CD14-positive monocyte (primary cell): ENCODE measurements at regions not wholly inside any gene's neighbourhood (a gene's known extent, or its start where the extent isn't known, plus 50 kb on each side); places are given as distances from the start of the nearest gene placed in this dataset.
A peak's percentile ranks its signal among the peaks of the same experiment; 100 is the strongest.

ENCODE experiments used
- DNase-seq, 3 donors: peaks; one replicate each; pipeline ENCODE4 v3.0.0-alpha.2; 2011 to 2022
- H2AFZ ChIP-seq: 2 replicates; pipeline ENCODE4 v1.6.0; 2012; ENCODE audit warnings: mild to moderate bottlenecking, low read depth, low read length, inconsistent platforms; ENCODE audit not compliant: insufficient read depth, poor library complexity, severe bottlenecking
- H3K27ac ChIP-seq, 2 donors: 1 replicate in 1 of 2; 2 replicates in 1 of 2; pipeline ENCODE4 v1.5.1; 2012 to 2013; ENCODE audit warnings: low read length in 2 of 2, control low read depth in 1 of 2, inconsistent platforms in 1 of 2, low read depth in 1 of 2, mild to moderate bottlenecking in 1 of 2
- H3K27me3 ChIP-seq, 2 donors: one replicate each; pipeline versions ENCODE4 v1.6.0 to v1.6.1; 2011 to 2013; ENCODE audit warnings: low read length in 2 of 2; ENCODE audit not compliant: control insufficient read depth in 2 of 2, insufficient read depth in 2 of 2
- H3K36me3 ChIP-seq, 2 donors: replicated peaks in 1 of 2; 1 replicate in 1 of 2; 2 replicates in 1 of 2; pipeline versions ENCODE4 v1.5.1 to v1.6.1; 2012 to 2013; ENCODE audit warnings: low read length in 2 of 2, control low read depth in 1 of 2, inconsistent platforms in 1 of 2, mild to moderate bottlenecking in 1 of 2; ENCODE audit not compliant: insufficient read depth in 2 of 2, control insufficient read depth in 1 of 2
- H3K4me1 ChIP-seq, 2 donors: 1 replicate in 1 of 2; 2 replicates in 1 of 2; pipeline versions ENCODE4 v1.5.1 to v1.6.1; 2012 to 2013; ENCODE audit warnings: low read length in 2 of 2, control low read depth in 1 of 2, inconsistent platforms in 1 of 2, mild to moderate bottlenecking in 1 of 2, moderate library complexity in 1 of 2; ENCODE audit not compliant: insufficient read depth in 2 of 2, control insufficient read depth in 1 of 2
- H3K4me2 ChIP-seq: replicated peaks from 2 replicates; pipeline ENCODE3; 2012; ENCODE audit warnings: low read length, moderate library complexity, mild to moderate bottlenecking; ENCODE audit not compliant: poor library complexity, severe bottlenecking; ENCODE audit errors: extremely low read depth
- H3K4me3 ChIP-seq, 3 experiments: fragments of 200-600 bp in 1 of 3; sonication (generic) in 1 of 3; replicated peaks in 1 of 3; 1 replicate in 2 of 3; 2 replicates in 1 of 3; pipeline ENCODE4 v1.5.1; 2011 to 2013; ENCODE audit warnings: low read length in 3 of 3, mild to moderate bottlenecking in 3 of 3, control low read depth in 2 of 3, low read depth in 2 of 3, inconsistent platforms in 1 of 3, moderate library complexity in 1 of 3
- H3K79me2 ChIP-seq: 2 replicates; pipeline ENCODE4 v1.6.0; 2012; ENCODE audit warnings: mild to moderate bottlenecking, control low read depth, inconsistent platforms, low read length, moderate library complexity; ENCODE audit not compliant: insufficient read depth
- H3K9ac ChIP-seq: 2 replicates; pipeline ENCODE4 v1.6.0; 2017; ENCODE audit warnings: low read length, mild to moderate bottlenecking; ENCODE audit not compliant: insufficient read depth, poor library complexity, severe bottlenecking
- H3K9me3 ChIP-seq, 2 donors: replicated peaks in 1 of 2; 1 replicate in 1 of 2; 2 replicates in 1 of 2; pipeline versions ENCODE4 v1.5.1 to v1.6.1; 2012 to 2013; ENCODE audit warnings: low read length in 2 of 2, control low read depth in 1 of 2; ENCODE audit not compliant: control insufficient read depth in 1 of 2, insufficient read depth in 1 of 2
- H4K20me1 ChIP-seq: 2 replicates; pipeline ENCODE4 v1.6.0; 2012; ENCODE audit warnings: mild to moderate bottlenecking, low read length, control low read depth, moderate library complexity; ENCODE audit not compliant: insufficient read depth
- H3K27ac Mint-ChIP-seq, 7 donors: one replicate each; pipeline ENCODE4 v1.8.0; 2020; ENCODE audit warnings: mild to moderate bottlenecking in 7 of 7, mixed read lengths in 7 of 7, moderate library complexity in 6 of 7, inconsistent platforms in 2 of 7
- H3K27me3 Mint-ChIP-seq, 3 donors: one replicate each; pipeline ENCODE4 v1.8.0; 2021 to 2022; ENCODE audit warnings: low read depth in 3 of 3, mild to moderate bottlenecking in 3 of 3, mixed read lengths in 3 of 3, moderate library complexity in 3 of 3, inconsistent platforms in 1 of 3
- H3K36me3 Mint-ChIP-seq, 2 donors: one replicate each; pipeline ENCODE4 v1.8.0; 2020; ENCODE audit warnings: mixed read lengths in 2 of 2, inconsistent platforms in 1 of 2, mild to moderate bottlenecking in 1 of 2
- H3K4me1 Mint-ChIP-seq: one replicate; pipeline ENCODE4 v1.8.0; 2020; ENCODE audit warnings: mild to moderate bottlenecking, mixed read lengths
- H3K4me3 Mint-ChIP-seq, 2 donors: one replicate each; pipeline ENCODE4 v1.8.0; 2020; ENCODE audit warnings: mild to moderate bottlenecking in 2 of 2, mixed read lengths in 2 of 2, moderate library complexity in 1 of 2
- H3K9me3 Mint-ChIP-seq, 7 donors: one replicate each; pipeline ENCODE4 v1.8.0; 2020 to 2022; ENCODE audit warnings: mixed read lengths in 7 of 7, mild to moderate bottlenecking in 6 of 7, moderate library complexity in 6 of 7, inconsistent platforms in 2 of 7
- CTCF ChIP-seq: fragments of 200-600 bp; IDR thresholded peaks from one replicate; pipeline ENCODE4 v1.8.0; 2022; ENCODE audit warnings: antibody characterized with exemption, mild to moderate bottlenecking
- WGBS: methylation state at CpG from one replicate; pipeline ENCODE4 v1.1.5; 2013; ENCODE audit warnings: missing lambda C conversion rate; ENCODE audit not compliant: insufficient coverage; 5-methylcytosine and 5-hydroxymethylcytosine counted together
- intact Hi-C, 2 donors: fragments of 100-400 bp; cut with micrococcal nuclease; formaldehyde crosslinking; loops; one replicate each; pipeline versions ENCODE4 v1.15.0 to v1.15.1; 2023

GRCh38 chr2:128457716-128458115 is 139.0 kb upstream of the HS6ST1 start:
- H3K79me2 ChIP-seq = no peaks in the 10 kb centered on the region
- no peak for TF ChIP-seq CTCF
- no peak overlapping the region for H2AFZ ChIP-seq
- H3K27me3 Mint-ChIP-seq = peaks cover 0 to 3% (median 0%) of the 10 kb centered on the region in 3 donors
- H3K4me3 ChIP-seq = no peak overlapping the region
- H3K9ac ChIP-seq = no peak overlapping the region
- no peak overlapping the region for H3K4me3 Mint-ChIP-seq
- H3K9me3 Mint-ChIP-seq = peaks cover 3 to 23% (median 11%) of the 10 kb centered on the region in 7 donors
- no peaks in the 10 kb centered on the region for H3K36me3 Mint-ChIP-seq
- H3K4me1 Mint-ChIP-seq = peaks cover 21% of the 10 kb centered on the region
- H3K27ac ChIP-seq = no peak overlapping the region
- H3K9me3 ChIP-seq = peaks cover 0 to 7% of the 10 kb centered on the region in 2 donors
- no peak overlapping the region for H3K27ac Mint-ChIP-seq
- no peak for DNase-seq
- no peaks in the 10 kb centered on the region for H3K27me3 ChIP-seq
- intact Hi-C loops = no loop called here
- H3K36me3 ChIP-seq = no peaks in the 10 kb centered on the region
- 79% methylated on average over 2 of the region's 5 CpGs for WGBS
- no peaks in the 10 kb centered on the region for H4K20me1 ChIP-seq
- H3K4me2 ChIP-seq = no peak overlapping the region
- peaks cover 15 to 18% of the 10 kb centered on the region in 2 donors for H3K4me1 ChIP-seq

GRCh38 chr2:128458505-128458904 is 139.8 kb upstream of the HS6ST1 start:
- H3K79me2 ChIP-seq = no peaks in the 10 kb centered on the region
- no CpG with 5 or more reads among the region's 2 CpGs for WGBS
- H3K4me3 Mint-ChIP-seq = no peak overlapping the region

More at GRCh38 chr2:128458505-128458904, 139.8 kb upstream of the HS6ST1 start:
- peaks cover 0 to 3% (median 0%) of the 10 kb centered on the region in 3 donors for H3K27me3 Mint-ChIP-seq
- no peak overlapping the region for H3K4me3 ChIP-seq
- intact Hi-C loops = no loop called here
- DNase-seq = peak in 1 of 3 donors; percentile 42
- H3K9ac ChIP-seq = no peak overlapping the region
- H3K4me1 ChIP-seq = peaks cover 15 to 18% of the 10 kb centered on the region in 2 donors
- no peaks in the 10 kb centered on the region for H3K36me3 Mint-ChIP-seq
- H3K27ac Mint-ChIP-seq = peak overlapping the region in 6 of 7 donors; percentile 9 to 75 (median 26)
- no peaks in the 10 kb centered on the region for H3K36me3 ChIP-seq
- H3K9me3 Mint-ChIP-seq = peaks cover 3 to 19% (median 11%) of the 10 kb centered on the region in 7 donors
- H4K20me1 ChIP-seq = no peaks in the 10 kb centered on the region
- no peak for TF ChIP-seq CTCF
- H3K9me3 ChIP-seq = peaks cover 0 to 7% of the 10 kb centered on the region in 2 donors
- H2AFZ ChIP-seq = no peak overlapping the region
- H3K27ac ChIP-seq = peak overlapping the region in 1 of 2 donors; percentile 23
- H3K27me3 ChIP-seq = no peaks in the 10 kb centered on the region
- H3K4me2 ChIP-seq = peak overlapping the region; percentile 9
- H3K4me1 Mint-ChIP-seq = peaks cover 21% of the 10 kb centered on the region
